ENCODE measurements at regions not wholly inside any gene's neighbourhood (a gene's known extent, or its start where the extent isn't known, plus 50 kb on each side); places are given as distances from the start of the nearest gene placed in this dataset.

GRCh38 chr4:35494955-35495354 lies 749.4 kb downstream of the ARAP2 start:
- TF ChIP-seq SIN3A (conservative IDR thresholded peaks at IDR 0.05 in 1 of 2, IDR thresholded peaks at IDR 0.05 in 1 of 2; ENCODE audit: low read depth in 1 of 2, low read length in 2 of 2) (no peak), BRCA1 (IDR thresholded peaks at IDR 0.05; ENCODE audit: low read depth, low read length) (no peak), JUND (IDR thresholded peaks at IDR 0.05; ENCODE audit: low read length) (no peak)
